Activated T-helper 17 cell treated with anti-CD3 and anti-CD28 coated beads, Interleukin-2, amount 50 U/mL, for 72 hours (primary cell): ENCODE measurements at regions not wholly inside any gene's neighbourhood (a gene's known extent, or its start where the extent isn't known, plus 50 kb on each side); places are given as distances from the start of the nearest gene placed in this dataset.

ENCODE experiments used
- ATAC-seq: fragments of 150-1000 bp; cut with Tn5 transposase; replicated peaks from 2 replicates; pipeline ENCODE4 v1.10.0; 2021; ENCODE audit warnings: mild to moderate bottlenecking, moderate library complexity
- H3K27ac Mint-ChIP-seq: one replicate; pipeline ENCODE4 v1.8.0; 2022; ENCODE audit warnings: mixed read lengths
- H3K27me3 Mint-ChIP-seq: one replicate; pipeline ENCODE4 v1.8.0; 2022; ENCODE audit warnings: mixed read lengths
- H3K36me3 Mint-ChIP-seq: one replicate; pipeline ENCODE4 v1.8.0; 2022; ENCODE audit warnings: low read depth, mild to moderate bottlenecking, mixed read lengths
- H3K4me1 Mint-ChIP-seq: one replicate; pipeline ENCODE4 v1.8.0; 2022; ENCODE audit warnings: mixed read lengths
- H3K4me3 Mint-ChIP-seq: one replicate; pipeline ENCODE4 v1.8.0; 2022; ENCODE audit warnings: mild to moderate bottlenecking, mixed read lengths
- H3K9me3 Mint-ChIP-seq: one replicate; pipeline ENCODE4 v1.8.0; 2022; ENCODE audit warnings: mixed read lengths

DNA sequence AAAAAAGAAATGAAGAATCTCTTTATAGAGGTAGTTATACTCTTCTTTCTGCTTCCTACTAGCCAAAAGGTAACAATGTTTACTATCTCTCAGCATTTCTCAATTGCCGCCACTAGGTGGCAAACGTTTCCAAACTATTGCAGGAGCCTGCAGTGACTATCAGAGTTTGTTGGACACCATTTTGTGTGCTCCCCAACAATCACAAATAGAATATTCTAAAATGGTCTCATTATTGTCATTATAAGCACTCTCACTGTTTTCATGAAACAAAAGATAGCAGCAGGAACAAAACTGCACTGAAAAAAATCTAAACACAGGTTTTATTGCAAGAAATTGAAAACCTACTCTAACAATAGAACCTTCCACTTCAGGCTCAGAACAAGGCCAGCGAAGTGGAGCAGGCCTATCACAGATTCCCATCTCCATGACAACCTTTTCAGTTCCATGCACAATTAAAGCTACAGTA, 83.9 kb upstream of the PLPPR4 start:
- Mint-ChIP-seq H3K36me3 (no peaks in the 10 kb centered on the region), H3K9me3 (no peaks in the 10 kb centered on the region), H3K4me1 (no peaks in the 10 kb centered on the region), H3K27ac (no peak overlapping the region), H3K4me3 (no peak overlapping the region), H3K27me3 (no peaks in the 10 kb centered on the region)
- peak; percentile 75 for ATAC-seq

DNA sequence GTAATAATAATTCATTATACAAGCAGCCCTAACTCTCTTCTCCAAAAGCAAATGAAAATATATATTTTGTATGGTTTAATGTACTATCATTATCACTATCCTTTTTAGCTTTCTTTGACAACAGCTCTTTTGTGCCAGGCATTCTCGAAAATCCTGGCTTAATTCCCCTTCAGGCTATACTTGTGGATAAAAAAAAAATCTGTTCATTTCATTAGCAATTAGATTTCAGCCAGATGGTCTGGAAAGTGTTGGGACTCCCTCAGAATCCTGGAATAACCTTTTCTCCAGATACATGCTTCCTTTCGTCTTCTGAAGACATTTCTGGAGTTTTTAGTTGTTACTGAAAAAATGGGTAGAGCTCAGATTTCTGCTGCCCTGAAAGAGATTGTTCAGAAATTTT, 83.4 kb upstream of the PLPPR4 start:
- no peaks in the 10 kb centered on the region for H3K36me3 Mint-ChIP-seq
- no peak for ATAC-seq
- no peaks in the 10 kb centered on the region for H3K27me3 Mint-ChIP-seq

DNA sequence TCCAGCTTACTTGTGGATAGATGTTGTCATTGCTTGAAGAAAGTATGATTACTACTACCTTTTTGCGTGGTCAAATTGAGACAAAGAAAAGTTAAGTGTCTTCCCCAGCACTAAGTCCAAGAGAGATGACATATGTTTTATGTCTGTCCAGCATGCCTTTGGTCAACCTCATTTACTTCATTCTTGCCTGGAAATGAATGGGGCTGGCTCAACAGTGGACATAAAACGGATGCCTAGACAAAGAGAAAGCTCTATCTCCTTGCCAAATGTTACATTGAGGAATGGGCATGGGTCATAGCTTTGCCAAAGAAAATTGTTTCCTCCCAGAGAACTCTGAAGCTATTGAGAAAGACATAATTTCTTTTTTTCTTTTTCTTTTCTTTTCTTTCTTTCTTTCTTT, 82.4 kb upstream of the PLPPR4 start:
- ATAC-seq, result no peak
- Mint-ChIP-seq H3K36me3 (no peaks in the 10 kb centered on the region), H3K4me3 (no peak overlapping the region), H3K9me3 (no peaks in the 10 kb centered on the region), H3K27ac (no peak overlapping the region), H3K4me1 (no peaks in the 10 kb centered on the region), H3K27me3 (no peaks in the 10 kb centered on the region)

More for the DNA sequence above, 83.4 kb upstream of the PLPPR4 start:
- Mint-ChIP-seq H3K27ac (no peak overlapping the region), H3K9me3 (no peaks in the 10 kb centered on the region), H3K4me1 (no peaks in the 10 kb centered on the region), H3K4me3 (no peak overlapping the region)

- Mint-ChIP-seq H3K4me1 (no peaks in the 10 kb centered on the region), H3K4me3 (no peak overlapping the region), H3K27ac (no peak overlapping the region), H3K27me3 (peaks cover 11% of the 10 kb centered on the region), H3K36me3 (no peaks in the 10 kb centered on the region), H3K9me3 (no peaks in the 10 kb centered on the region)
- no peak for ATAC-seq
Measured at GRCh38 chr1:99185196-99185595, 79.1 kb upstream of the PLPPR4 start.

- Mint-ChIP-seq H3K4me1 (no peaks in the 10 kb centered on the region), H3K27me3 (peaks cover 17% of the 10 kb centered on the region), H3K27ac (no peak overlapping the region), H3K4me3 (no peak overlapping the region), H3K36me3 (no peaks in the 10 kb centered on the region), H3K9me3 (no peaks in the 10 kb centered on the region)
- no peak for ATAC-seq
Measured at GRCh38 chr1:99193431-99193830, 70.9 kb upstream of the PLPPR4 start.

DNA sequence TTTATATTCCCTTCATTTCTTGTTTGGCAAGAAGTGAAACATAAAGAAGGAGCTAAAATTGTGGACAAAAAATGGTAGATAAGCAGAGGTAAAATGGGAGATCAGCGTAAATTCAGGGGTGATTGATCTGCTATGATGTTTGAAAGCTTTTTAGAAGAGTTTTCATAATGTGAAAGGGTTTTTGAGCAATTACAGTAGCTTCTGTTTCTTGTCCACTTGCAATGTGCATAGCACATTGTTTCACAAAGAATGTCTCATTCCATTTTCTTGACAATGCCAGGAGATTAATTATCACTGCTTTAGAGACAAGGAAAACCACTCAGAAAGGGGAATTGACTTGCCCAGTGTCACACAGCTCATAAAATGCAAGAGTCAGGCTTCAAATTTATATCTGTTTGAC, 65.9 kb upstream of the PLPPR4 start:
- no peaks in the 10 kb centered on the region for H3K36me3 Mint-ChIP-seq
- H3K9me3 Mint-ChIP-seq, result no peaks in the 10 kb centered on the region
- no peak overlapping the region for H3K4me3 Mint-ChIP-seq
- peaks cover 4% of the 10 kb centered on the region for H3K27me3 Mint-ChIP-seq
- no peak overlapping the region for H3K27ac Mint-ChIP-seq
- ATAC-seq, result no peak
- no peaks in the 10 kb centered on the region for H3K4me1 Mint-ChIP-seq

DNA sequence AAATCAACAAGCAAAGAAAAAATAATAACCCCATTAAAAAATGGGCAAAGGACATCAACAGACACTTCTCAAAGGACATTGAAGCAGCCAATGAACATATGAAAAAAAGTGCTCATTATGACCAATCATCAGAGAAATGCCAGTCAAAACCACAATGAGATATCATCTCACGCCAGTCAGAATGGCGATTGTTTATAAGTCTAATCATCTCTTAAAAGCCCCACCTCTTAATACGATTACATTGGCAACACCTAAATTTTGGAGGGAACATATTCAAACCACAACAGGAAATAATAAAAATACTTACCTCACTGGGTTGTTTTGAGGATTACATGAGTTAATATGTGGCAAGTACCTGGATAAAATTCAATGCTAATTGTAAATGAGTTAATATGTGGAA, 57.1 kb upstream of the PLPPR4 start:
- Mint-ChIP-seq H3K9me3 (no peaks in the 10 kb centered on the region), H3K27me3 (no peaks in the 10 kb centered on the region), H3K36me3 (no peaks in the 10 kb centered on the region), H3K4me1 (no peaks in the 10 kb centered on the region), H3K27ac (no peak overlapping the region), H3K4me3 (no peak overlapping the region)
- no peak for ATAC-seq
